HG03457 (cell line): ENCODE measurements at regions not wholly inside any gene's neighbourhood (a gene's known extent, or its start where the extent isn't known, plus 50 kb on each side); places are given as distances from the start of the nearest gene placed in this dataset.

Experiments
- ATAC-seq: cut with Tn5 transposase; IDR thresholded peaks from one replicate; pipeline ENCODE4 v1.9.1; 2021; ENCODE audit warnings: moderate number of reproducible peaks; ENCODE audit not compliant: unreplicated experiment

- no peak for ATAC-seq
Observed at GRCh38 chr2:43057742-43058725, 168.4 kb downstream of the ZFP36L2 start.

GRCh38 chr2:43057026-43057741 lies 169.2 kb downstream of the ZFP36L2 start:
- no peak for ATAC-seq

- ATAC-seq = no peak
Observed at GRCh38 chr2:43055985-43056384, 170.4 kb downstream of the ZFP36L2 start.

GRCh38 chr2:43055086-43055912 lies 171.1 kb downstream of the ZFP36L2 start:
- ATAC-seq = no peak

- ATAC-seq = no peak
Observed at GRCh38 chr2:43054367-43054766, 172.0 kb downstream of the ZFP36L2 start.

- no peak for ATAC-seq
Observed at GRCh38 chr2:43052944-43053306, 173.5 kb downstream of the ZFP36L2 start.

GRCh38 chr2:43052204-43052943 lies 174.0 kb downstream of the ZFP36L2 start:
- ATAC-seq = no peak

GRCh38 chr2:43051338-43051737 lies 175.1 kb downstream of the ZFP36L2 start:
- ATAC-seq = no peak

- ATAC-seq = no peak
Observed at GRCh38 chr2:43050866-43051265, 175.5 kb downstream of the ZFP36L2 start.

GRCh38 chr2:43049836-43050801 lies 176.3 kb downstream of the ZFP36L2 start:
- ATAC-seq = no peak

- no peak for ATAC-seq
Observed at GRCh38 chr2:43047187-43047780, 179.1 kb downstream of the ZFP36L2 start.

GRCh38 chr2:43045866-43046265 lies 180.5 kb downstream of the ZFP36L2 start:
- ATAC-seq = no peak

- no peak for ATAC-seq
Observed at GRCh38 chr2:43044093-43044681, 182.2 kb downstream of the ZFP36L2 start.

GRCh38 chr2:43043553-43043870 lies 182.9 kb downstream of the ZFP36L2 start:
- no peak for ATAC-seq

GRCh38 chr2:43041661-43042360 lies 184.6 kb downstream of the ZFP36L2 start:
- ATAC-seq = no peak

GRCh38 chr2:43041173-43041591 lies 185.2 kb downstream of the ZFP36L2 start:
- no peak for ATAC-seq

- ATAC-seq = no peak
Observed at GRCh38 chr2:43040084-43040854, 186.1 kb downstream of the ZFP36L2 start.
